Esophagus squamous epithelium (tissue), 4 donors: ENCODE measurements at regions not wholly inside any gene's neighbourhood (a gene's known extent, or its start where the extent isn't known, plus 50 kb on each side); places are given as distances from the start of the nearest gene placed in this dataset.

Experiments used
- CTCF ChIP-seq, 6 experiments: fragments of 450-650 bp in 4 of 6; fragments of 200-600 bp in 2 of 6; sonication (generic) in 2 of 6; IDR thresholded peaks; one replicate each; pipeline ENCODE4 v1.5.1; 2016 to 2019; ENCODE audit warnings: antibody characterized with exemption in 6 of 6, mild to moderate bottlenecking in 4 of 6, moderate library complexity in 4 of 6
- POLR2A ChIP-seq, 4 donors: fragments of 450-650 bp; IDR thresholded peaks; one replicate each; pipeline ENCODE4 v1.6.1; 2017; ENCODE audit warnings: antibody characterized with exemption in 4 of 4, mild to moderate bottlenecking in 4 of 4, moderate library complexity in 3 of 4

DNA sequence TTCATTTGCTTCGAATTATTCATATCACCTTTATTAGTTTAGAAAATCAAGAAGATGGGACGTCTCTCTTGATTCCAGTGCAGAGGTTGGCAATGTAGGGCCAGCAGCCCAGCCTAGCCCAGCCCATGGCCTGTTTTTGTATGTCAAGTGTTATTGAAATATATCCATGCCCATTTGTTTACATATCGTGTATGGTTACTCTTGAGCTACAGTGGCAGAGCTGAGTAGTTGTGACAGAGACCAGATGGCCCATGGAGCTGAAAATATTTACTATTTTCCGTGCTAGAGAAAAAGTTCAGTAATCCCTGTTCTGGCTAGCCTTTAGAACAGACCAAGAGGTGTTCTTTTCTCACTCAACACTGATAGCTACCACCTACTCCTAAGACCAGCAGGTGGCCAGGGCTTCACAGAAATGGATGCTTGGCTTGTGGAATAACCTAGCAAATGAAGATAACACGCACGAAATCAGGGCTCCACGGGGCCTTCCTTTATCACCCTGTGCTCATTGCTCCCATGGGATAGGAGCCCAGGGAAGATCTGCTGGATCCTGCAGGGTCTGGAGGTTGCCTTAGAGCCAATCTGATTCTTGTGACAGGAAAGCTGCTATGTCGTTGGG, 123.2 kb upstream of the ANKFN1 start:
- TF ChIP-seq CTCF (IDR thresholded peaks at IDR 0.05): no peak
- no peak for TF ChIP-seq POLR2A (IDR thresholded peaks at IDR 0.05)
